Fibroblast of lung (primary cell): ENCODE measurements at regions not wholly inside any gene's neighbourhood (a gene's known extent, or its start where the extent isn't known, plus 50 kb on each side); places are given as distances from the start of the nearest gene placed in this dataset.

ENCODE experiments used
- DNase-seq, 2 donors: peaks; one replicate each; pipeline versions ENCODE4 v3.0.0 to v3.0.0-alpha.2; 2010; ENCODE audit warnings: low read depth in 2 of 2
- H2AFZ ChIP-seq: 2 replicates; pipeline ENCODE4 v1.5.1; 2012; ENCODE audit warnings: low read length, control low read depth, inconsistent platforms
- H3K27ac ChIP-seq: 2 replicates; pipeline ENCODE4 v1.5.1; 2011; ENCODE audit warnings: low read length, control low read depth; ENCODE audit not compliant: insufficient read depth
- H3K27me3 ChIP-seq: 2 replicates; pipeline ENCODE4 v1.5.1; 2011; ENCODE audit warnings: mild to moderate bottlenecking, low read length; ENCODE audit not compliant: control insufficient read depth, insufficient read depth
- H3K36me3 ChIP-seq: 2 replicates; pipeline ENCODE4 v1.5.1; 2011; ENCODE audit warnings: low read length; ENCODE audit not compliant: control insufficient read depth, insufficient read depth
- H3K4me1 ChIP-seq: 2 replicates; pipeline ENCODE4 v1.5.1; 2011; ENCODE audit warnings: low read length; ENCODE audit not compliant: control insufficient read depth, insufficient read depth; ENCODE audit errors: extremely low read depth
- H3K4me2 ChIP-seq: 2 replicates; pipeline ENCODE4 v1.5.1; 2011; ENCODE audit warnings: low read length, control low read depth; ENCODE audit not compliant: insufficient read depth; ENCODE audit errors: extremely low read depth
- H3K4me3 ChIP-seq, 4 experiments: fragments of 200-600 bp in 1 of 4; sonication (generic) in 1 of 4; replicated peaks in 1 of 4; 2 replicates each; pipeline ENCODE4 v1.5.1; 2011 to 2016; ENCODE audit warnings: low read length in 4 of 4, low read depth in 3 of 4, mild to moderate bottlenecking in 3 of 4, control low read depth in 2 of 4, inconsistent platforms in 1 of 4, mixed read lengths in 1 of 4; ENCODE audit not compliant: insufficient read depth in 1 of 4; ENCODE audit errors: control extremely low read depth in 1 of 4
- H3K79me2 ChIP-seq: 2 replicates; pipeline ENCODE4 v1.5.1; 2012; ENCODE audit warnings: mild to moderate bottlenecking, low read length, inconsistent platforms; ENCODE audit not compliant: control insufficient read depth, insufficient read depth
- H3K9ac ChIP-seq: 2 replicates; pipeline ENCODE4 v1.5.1; 2011; ENCODE audit warnings: mild to moderate bottlenecking, low read length, control low read depth; ENCODE audit not compliant: insufficient read depth
- H3K9me3 ChIP-seq: 2 replicates; pipeline ENCODE4 v1.5.1; 2012; ENCODE audit warnings: low read depth, low read length; ENCODE audit not compliant: control insufficient read depth, insufficient read depth
- H4K20me1 ChIP-seq: 2 replicates; pipeline ENCODE4 v1.5.1; 2011; ENCODE audit warnings: low read length; ENCODE audit not compliant: control insufficient read depth, insufficient read depth; ENCODE audit errors: extremely low read depth
- EZH2 ChIP-seq: IDR thresholded peaks from 2 replicates; pipeline ENCODE4 v1.5.1; 2012; ENCODE audit warnings: low read length, control low read depth, mild to moderate bottlenecking; ENCODE audit errors: missing control alignments
- TF ChIP-seq, protein P1 (sequence below), 2 donors: IDR thresholded peaks in 1 of 2; conservative IDR thresholded peaks in 1 of 2; 1 replicate in 1 of 2; 2 replicates in 1 of 2; pipeline ENCODE4 v1.5.1; 2011 to 2012; ENCODE audit warnings: low read length in 2 of 2, control low read depth in 1 of 2, inconsistent platforms in 1 of 2, low read depth in 1 of 2, mild to moderate bottlenecking in 1 of 2

DNA sequence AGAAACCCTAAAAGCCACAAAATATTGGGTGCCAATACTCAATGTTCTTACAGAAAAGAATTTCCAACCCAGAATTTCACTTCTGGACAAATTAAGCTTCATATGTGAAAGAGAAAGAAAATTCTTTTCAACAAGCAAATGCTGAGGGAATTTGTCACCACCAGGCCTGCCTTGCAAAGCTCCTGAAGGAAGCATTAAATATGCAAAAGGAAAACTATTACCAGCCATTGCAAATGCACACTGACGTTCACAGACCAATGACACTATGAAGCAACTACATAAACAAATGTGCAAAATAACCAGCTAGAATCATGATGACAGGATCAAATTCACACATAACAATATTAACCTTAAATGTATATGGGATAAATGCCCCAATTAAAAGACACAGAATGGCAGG is 187.9 kb upstream of the BTBD3 start:
- Histone ChIP-seq H3K36me3 (no peaks in the 10 kb centered on the region), H3K9ac (no peak overlapping the region), H3K79me2 (no peaks in the 10 kb centered on the region), H4K20me1 (no peaks in the 10 kb centered on the region), H3K9me3 (no peaks in the 10 kb centered on the region), H3K4me1 (no peaks in the 10 kb centered on the region), H2AFZ (no peak overlapping the region), H3K27me3 (no peaks in the 10 kb centered on the region), H3K4me3 (no peak overlapping the region), H3K27ac (no peak overlapping the region), H3K4me2 (no peak overlapping the region)
- TF ChIP-seq EZH2: no peak
- TF ChIP-seq, protein P1, sequence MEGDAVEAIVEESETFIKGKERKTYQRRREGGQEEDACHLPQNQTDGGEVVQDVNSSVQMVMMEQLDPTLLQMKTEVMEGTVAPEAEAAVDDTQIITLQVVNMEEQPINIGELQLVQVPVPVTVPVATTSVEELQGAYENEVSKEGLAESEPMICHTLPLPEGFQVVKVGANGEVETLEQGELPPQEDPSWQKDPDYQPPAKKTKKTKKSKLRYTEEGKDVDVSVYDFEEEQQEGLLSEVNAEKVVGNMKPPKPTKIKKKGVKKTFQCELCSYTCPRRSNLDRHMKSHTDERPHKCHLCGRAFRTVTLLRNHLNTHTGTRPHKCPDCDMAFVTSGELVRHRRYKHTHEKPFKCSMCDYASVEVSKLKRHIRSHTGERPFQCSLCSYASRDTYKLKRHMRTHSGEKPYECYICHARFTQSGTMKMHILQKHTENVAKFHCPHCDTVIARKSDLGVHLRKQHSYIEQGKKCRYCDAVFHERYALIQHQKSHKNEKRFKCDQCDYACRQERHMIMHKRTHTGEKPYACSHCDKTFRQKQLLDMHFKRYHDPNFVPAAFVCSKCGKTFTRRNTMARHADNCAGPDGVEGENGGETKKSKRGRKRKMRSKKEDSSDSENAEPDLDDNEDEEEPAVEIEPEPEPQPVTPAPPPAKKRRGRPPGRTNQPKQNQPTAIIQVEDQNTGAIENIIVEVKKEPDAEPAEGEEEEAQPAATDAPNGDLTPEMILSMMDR (conservative IDR thresholded peaks at IDR 0.05 in 1 of 2, IDR thresholded peaks at IDR 0.05 in 1 of 2; ENCODE audit: low read depth in 1 of 2, low read length in 2 of 2): no peak
- no peak for DNase-seq

DNA sequence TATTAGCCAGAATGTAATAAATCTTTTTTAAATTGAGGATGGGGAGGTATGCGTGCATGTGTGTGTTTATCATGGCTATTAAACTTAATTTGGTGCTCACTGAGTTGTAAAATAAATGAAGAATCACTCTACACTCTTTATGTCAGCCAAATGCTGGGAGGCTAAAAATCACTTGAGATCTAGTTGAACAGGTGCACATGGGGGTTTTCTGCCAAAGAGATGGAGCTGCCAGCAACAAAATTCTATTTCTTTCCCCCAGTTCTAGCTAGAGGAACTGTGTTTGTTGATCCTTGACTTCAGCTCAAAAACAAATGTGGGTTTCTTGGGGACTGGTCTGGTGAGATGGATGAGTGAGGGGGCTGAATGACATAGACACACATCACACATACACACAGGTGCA is 183.3 kb upstream of the BTBD3 start:
- Histone ChIP-seq H3K27me3 (no peaks in the 10 kb centered on the region), H3K4me3 (no peak overlapping the region), H4K20me1 (no peaks in the 10 kb centered on the region), H3K4me1 (no peaks in the 10 kb centered on the region), H3K27ac (no peak overlapping the region), H2AFZ (no peak overlapping the region), H3K4me2 (no peak overlapping the region), H3K9me3 (no peaks in the 10 kb centered on the region), H3K9ac (no peak overlapping the region), H3K36me3 (no peaks in the 10 kb centered on the region), H3K79me2 (no peaks in the 10 kb centered on the region)
- DNase-seq: no peak
- TF ChIP-seq, protein P1 (conservative IDR thresholded peaks at IDR 0.05 in 1 of 2, IDR thresholded peaks at IDR 0.05 in 1 of 2; ENCODE audit: low read depth in 1 of 2, low read length in 2 of 2): no peak
- TF ChIP-seq EZH2: no peak

DNA sequence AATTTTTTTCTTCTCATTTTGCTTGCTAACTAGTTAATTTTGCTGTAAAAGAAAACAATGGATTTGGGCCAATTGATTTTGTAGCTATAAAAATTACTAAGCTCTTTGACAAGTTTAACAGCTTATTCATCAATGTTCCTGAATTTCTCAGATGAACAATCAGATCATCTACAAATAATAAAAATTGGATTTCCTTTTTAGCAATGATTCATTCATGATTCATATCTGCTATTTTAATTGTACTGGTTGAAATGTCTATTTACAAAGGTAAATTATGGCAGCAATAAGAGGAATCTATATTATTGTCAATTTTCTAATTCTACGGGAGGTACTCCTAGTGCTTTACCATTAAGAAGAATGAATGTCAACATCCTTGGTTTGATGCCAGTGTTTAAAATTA is 178.8 kb upstream of the BTBD3 start:
- Histone ChIP-seq H3K4me2 (no peak overlapping the region), H4K20me1 (no peaks in the 10 kb centered on the region), H2AFZ (no peak overlapping the region), H3K9me3 (no peaks in the 10 kb centered on the region), H3K27ac (no peak overlapping the region), H3K9ac (no peak overlapping the region), H3K36me3 (no peaks in the 10 kb centered on the region), H3K27me3 (no peaks in the 10 kb centered on the region), H3K4me3 (no peak overlapping the region), H3K79me2 (no peaks in the 10 kb centered on the region), H3K4me1 (no peaks in the 10 kb centered on the region)
- DNase-seq: no peak
- no peak for TF ChIP-seq EZH2
- TF ChIP-seq, protein P1 (conservative IDR thresholded peaks at IDR 0.05 in 1 of 2, IDR thresholded peaks at IDR 0.05 in 1 of 2; ENCODE audit: low read depth in 1 of 2, low read length in 2 of 2): no peak
